NCI-H446 treated with DMSO at 0.1 percent for 48 hours (cell line): ENCODE measurements at regions not wholly inside any gene's neighbourhood (a gene's known extent, or its start where the extent isn't known, plus 50 kb on each side); places are given as distances from the start of the nearest gene placed in this dataset.

Experiments
- DNase-seq: peaks from one replicate; lab custom pipeline; 2025; lab: John Stamatoyannopoulos, UW

- no peak for DNase-seq
Measured at GRCh38 chr4:36966756-36967460, 277.6 kb upstream of the NWD2 start.

GRCh38 chr4:36979533-36979932 lies 265.0 kb upstream of the NWD2 start:
- DNase-seq = no peak

DNA sequence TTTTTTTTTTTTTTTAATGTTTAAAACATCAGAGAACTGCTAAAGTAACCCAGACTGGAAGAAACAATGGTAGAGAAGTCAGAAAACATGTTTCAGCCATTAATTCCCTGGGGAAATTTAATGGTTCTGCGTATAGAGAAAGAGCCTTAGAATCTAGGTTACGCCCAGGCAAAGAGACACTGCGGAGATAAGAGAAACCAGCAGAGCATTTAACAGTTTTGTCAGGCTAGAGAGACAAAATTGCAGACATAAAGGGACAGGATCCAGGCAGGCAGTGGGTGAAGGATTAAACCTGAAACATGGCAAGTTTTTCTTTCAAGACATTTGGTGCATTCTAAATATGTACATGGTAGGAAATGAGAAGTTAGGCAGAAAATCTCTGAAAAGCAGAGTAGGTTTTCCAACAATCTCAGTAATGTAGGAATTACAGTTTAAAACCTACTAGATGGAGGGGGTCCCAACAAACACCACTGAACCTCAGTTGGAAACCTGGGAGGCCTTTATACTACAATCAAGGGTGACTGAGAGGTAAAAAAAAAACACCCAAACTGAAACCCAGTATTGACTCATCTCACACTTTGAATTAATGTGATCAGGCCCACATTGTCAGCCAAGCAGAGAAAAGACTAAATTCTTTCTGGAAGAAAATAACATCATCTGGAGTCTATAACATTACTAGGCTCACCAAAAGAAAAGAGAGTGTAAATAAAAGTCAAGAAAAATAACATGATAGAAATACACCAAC lies 254.2 kb upstream of the NWD2 start:
- DNase-seq = no peak

- DNase-seq = no peak
Measured at GRCh38 chr4:36997727-36998126, 246.8 kb upstream of the NWD2 start.

DNA sequence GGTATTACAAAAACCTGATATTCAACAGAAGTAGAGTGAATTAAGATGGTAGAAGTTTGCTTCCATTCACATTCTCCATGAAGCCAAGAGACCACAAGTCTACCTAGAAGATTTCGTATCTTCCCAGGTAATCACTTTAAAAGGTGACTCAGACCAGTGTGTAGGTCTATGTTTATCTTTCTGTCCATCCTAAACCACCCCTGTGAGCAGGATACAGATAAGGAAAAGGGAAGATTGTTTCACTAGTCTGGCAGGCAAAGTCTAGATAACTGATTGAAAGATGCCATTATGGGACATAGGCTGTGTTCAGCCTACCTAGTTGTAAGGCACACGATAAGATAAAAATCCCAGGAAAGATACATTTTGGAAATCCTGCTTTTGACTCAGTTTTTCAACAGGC lies 244.3 kb upstream of the NWD2 start:
- DNase-seq = no peak

DNA sequence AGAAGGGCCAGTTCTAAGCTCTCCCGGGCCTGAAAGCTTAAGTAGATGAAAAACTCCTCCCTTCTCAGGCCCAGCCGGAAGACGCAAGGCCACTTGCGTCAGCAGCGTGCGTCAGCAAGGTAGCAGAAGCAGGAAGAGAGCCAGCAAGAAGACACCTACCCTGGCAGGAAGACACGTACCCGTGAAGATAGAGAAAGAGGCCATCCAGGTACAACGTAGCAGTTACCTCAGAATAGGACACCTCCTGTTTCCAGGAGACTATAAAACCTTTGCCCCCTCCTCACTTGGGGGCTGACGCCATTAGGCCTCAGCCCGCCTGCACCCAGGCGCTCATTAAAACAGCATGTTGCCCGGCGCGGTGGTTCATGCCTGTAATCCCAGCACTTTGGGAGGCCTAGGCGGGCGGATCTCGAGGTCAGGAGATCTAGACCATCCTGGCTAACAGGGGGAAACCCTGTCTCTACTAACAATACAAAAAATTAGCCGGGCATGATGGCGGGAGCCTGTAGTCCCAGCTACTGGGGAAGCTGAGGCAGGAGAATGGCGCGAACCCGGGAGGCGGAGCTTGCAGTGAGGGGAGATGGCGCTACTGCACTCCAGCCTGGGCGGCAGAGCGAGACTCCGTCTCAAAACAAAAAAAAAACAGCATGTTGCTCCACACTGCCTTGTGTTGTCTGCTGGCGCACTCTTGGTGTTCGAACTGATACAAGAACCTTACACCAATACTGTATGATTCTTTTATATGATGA lies 242.7 kb upstream of the NWD2 start:
- no peak for DNase-seq

GRCh38 chr4:37002625-37003024 lies 241.9 kb upstream of the NWD2 start:
- DNase-seq = no peak

DNA sequence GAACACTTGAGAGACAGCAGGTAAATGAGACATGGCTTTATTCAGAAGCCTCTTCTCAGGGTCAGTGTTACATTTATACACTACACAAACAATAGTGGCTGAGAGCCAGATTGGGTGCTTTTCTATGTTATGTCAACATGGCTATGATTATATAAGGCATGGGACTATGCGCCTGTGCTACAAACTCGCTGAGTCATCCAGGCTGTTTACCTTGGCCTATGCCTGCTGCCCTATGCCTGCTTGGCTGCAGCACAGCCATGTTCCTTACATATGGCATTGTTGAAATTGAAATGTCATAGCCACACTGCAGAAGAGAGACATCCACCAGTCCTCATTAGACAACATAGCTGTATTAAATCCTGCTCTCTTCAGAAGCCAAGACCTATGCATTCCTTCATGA lies 236.3 kb upstream of the NWD2 start:
- peak; percentile 28 for DNase-seq

- DNase-seq = no peak
Measured at GRCh38 chr4:37014584-37014983, 230.0 kb upstream of the NWD2 start.

- DNase-seq = no peak
Measured at GRCh38 chr4:37015391-37015790, 229.2 kb upstream of the NWD2 start.

DNA sequence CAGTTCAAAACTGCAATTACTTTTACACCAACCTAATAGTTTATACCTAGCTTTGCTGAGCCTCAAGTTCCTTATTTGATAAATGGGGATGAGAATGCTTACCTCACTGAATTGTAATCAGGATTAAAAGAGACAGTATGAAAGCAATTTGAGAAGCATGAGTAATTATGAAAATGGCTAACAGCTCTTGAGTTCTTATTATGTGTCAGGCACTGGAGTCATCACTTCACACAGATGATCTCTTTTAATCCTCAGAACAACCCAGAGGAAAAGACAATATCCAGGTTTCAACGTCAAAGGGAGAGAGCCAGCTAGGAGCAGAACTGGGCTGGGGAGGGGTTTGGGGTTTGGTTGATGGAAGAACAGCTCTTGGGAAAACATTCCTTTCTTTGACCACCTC lies 221.0 kb upstream of the NWD2 start:
- no peak for DNase-seq

- no peak for DNase-seq
Measured at GRCh38 chr4:37023996-37024395, 220.5 kb upstream of the NWD2 start.

GRCh38 chr4:37040816-37041215 lies 203.7 kb upstream of the NWD2 start:
- DNase-seq = no peak

DNA sequence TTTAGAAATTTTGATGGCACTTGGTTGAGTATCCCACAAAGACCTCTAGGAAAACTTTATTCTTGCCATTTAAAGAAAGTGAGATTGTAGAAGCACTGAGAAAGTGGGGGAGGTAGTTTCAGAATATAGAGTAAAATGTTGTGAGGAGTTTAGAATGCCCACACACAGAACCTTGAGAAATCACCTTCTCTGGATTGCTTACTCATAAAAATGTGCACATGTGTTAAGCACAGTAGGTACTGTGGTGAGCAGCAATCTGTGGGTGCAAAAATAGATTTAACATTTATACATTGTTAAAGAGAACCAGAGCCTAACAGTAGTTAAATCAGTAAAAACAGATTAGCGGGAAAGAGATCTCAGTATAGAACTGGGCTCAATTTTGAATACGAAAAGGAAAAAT lies 201.2 kb upstream of the NWD2 start:
- DNase-seq = no peak

GRCh38 chr4:37051111-37051510 lies 193.4 kb upstream of the NWD2 start:
- DNase-seq = no peak

DNA sequence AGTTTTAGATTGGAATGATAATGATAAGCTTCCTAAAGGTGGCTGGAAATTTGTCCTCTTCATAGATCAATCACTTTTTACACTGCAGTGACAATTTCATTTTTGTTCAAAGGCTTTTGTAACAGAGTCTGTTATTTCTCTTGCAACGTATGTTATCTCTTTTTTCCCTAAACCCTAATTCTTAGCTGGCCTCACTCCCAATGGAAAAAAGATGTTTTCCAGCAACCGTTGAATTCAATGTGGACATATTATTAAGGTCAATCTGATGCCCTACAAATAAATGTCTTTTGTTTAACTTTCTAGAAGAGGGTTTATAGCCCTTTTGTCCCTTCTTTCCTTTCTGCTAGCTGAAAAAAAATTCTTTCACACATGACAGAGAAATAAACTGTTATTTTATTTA lies 192.7 kb upstream of the NWD2 start:
- DNase-seq = no peak

DNA sequence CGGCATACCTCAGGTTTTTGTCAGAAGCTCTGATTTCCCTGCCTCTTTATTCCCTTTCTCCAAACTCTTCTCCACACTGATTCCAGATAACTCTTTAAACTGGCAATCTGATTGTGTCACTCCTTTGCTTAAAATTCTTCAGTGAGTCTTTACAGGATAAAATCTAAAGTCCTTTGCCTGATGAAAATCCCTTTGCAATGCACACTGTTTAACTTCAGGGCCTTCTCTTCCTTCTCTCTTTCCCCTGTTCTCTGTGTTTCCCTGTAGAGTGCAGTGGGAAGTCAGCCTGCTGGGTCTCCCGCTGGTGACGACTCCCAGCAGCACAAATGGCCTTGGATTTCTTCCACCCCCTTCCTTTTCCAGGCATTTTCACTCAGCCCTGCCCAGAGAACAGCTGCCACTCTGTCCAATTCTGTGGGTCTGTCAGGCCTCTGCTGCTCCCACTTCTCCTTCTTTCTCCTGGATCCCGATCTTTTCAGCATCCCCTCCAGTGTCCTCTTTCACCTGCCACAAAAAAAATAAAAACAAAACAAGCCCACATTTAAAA lies 189.9 kb upstream of the NWD2 start:
- DNase-seq = peak; percentile 36

DNA sequence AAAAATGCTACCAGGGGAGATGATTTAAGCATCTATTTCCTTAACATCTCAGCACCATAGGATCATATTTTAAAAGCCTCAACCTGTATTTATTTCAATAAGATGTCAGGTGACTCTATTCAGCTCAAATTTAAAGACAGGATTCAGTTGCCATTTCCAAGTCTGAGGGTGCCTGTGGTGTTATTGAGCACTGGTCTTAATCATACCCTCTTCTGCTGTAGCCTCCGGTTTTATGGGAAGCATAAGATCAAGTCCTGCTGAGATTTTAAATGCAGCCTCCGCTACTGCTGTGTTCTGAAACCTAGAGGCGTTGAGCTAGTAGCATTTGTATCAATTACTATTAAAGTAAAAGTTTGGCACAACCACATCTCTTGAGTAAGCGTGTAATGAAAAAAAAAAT lies 185.7 kb upstream of the NWD2 start:
- no peak for DNase-seq

DNA sequence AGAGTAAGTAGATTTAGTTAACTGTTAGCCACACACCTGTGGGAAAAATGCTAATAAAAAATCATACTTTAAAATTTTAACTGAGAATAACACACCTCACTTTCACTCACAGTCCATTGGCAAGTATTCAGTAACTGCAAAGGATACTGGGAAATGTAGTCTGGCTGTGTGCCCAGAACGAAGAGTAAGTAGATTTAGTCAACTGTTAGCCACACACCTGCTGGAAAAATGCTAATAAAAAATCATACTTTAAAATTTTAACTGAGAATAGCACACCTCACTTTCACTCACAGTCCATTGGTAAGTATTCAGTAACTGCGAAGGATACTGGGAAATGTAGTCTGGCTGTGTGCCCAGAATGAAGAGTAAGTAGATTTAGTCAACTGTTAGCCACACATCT lies 178.4 kb upstream of the NWD2 start:
- DNase-seq = peak; percentile 48

DNA sequence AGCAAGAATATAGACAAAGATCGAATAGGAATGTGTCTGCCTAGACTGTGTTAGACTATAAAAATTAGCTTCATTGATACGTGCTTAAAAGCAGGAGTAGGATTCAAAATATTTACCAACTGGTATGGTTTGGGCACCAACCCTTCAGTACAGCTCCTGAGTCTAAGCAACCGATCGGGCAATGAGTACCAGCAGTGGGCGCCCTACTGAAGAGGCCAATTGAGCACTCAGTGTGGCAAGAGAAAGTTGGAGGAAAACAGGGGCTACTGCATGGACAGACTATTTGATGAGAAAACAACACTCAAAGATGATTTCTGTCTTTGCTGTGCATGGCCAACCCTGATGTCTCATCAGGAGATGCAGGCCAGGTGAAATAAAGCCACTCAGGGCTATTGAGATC lies 176.0 kb upstream of the NWD2 start:
- DNase-seq = no peak

DNA sequence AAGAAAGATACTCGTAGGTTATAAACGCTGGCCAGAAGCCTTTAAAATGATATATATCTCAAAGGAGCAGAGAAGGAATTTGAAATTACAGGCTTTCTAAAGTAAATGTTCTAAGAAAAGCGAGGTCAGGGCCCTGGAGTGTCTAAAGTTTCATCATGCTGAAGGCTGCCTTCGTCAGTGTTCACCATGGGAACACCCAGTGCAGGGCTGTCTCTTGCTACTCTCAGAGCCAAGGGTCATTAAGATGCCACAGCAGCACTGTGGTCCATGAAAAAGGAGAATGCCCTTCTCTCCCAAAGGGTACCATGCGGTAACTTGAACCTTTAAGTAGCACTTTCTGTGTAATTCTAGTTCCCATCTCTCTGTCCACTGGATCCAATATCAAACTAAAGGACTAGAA lies 174.5 kb upstream of the NWD2 start:
- no peak for DNase-seq

- DNase-seq = no peak
Measured at GRCh38 chr4:37071576-37071975, 173.0 kb upstream of the NWD2 start.
